Ovary (tissue), 7 donors: ENCODE measurements at regions not wholly inside any gene's neighbourhood (a gene's known extent, or its start where the extent isn't known, plus 50 kb on each side); places are given as distances from the start of the nearest gene placed in this dataset.

ENCODE experiments used
- DNase-seq, 5 donors: peaks; one replicate each; pipeline ENCODE4 v3.0.0-alpha.2; 2019 to 2020
- H3K27ac ChIP-seq, 2 donors: fragments of 200-600 bp; one replicate each; pipeline versions ENCODE4 v1.5.1 to v1.8.0; 2019 to 2022
- H3K27me3 ChIP-seq: fragments of 200-600 bp; one replicate; pipeline ENCODE4 v1.8.0; 2022
- H3K36me3 ChIP-seq: fragments of 200-600 bp; sonication (generic); one replicate; pipeline ENCODE4 v1.5.1; 2019
- H3K4me1 ChIP-seq: one replicate; pipeline ENCODE4 v1.8.1; 2013; ENCODE audit warnings: mild to moderate bottlenecking, moderate library complexity; ENCODE audit not compliant: insufficient read depth
- H3K4me3 ChIP-seq: fragments of 200-600 bp; sonication (generic); one replicate; pipeline ENCODE4 v1.5.1; 2017
- H3K9me3 ChIP-seq, 2 donors: fragments of 200-600 bp in 1 of 2; sonication (generic) in 1 of 2; one replicate each; pipeline versions ENCODE4 v1.5.1 to v1.8.1; 2013 to 2019; ENCODE audit warnings: mild to moderate bottlenecking in 1 of 2, moderate library complexity in 1 of 2
- EP300 ChIP-seq: sonication (generic); formaldehyde crosslinking; IDR thresholded peaks from one replicate; pipeline ENCODE4 v1.6.1; 2017; ENCODE audit warnings: antibody characterized with exemption
- POLR2A ChIP-seq: fragments of 450-650 bp; IDR thresholded peaks from one replicate; pipeline ENCODE4 v1.6.1; 2017; ENCODE audit warnings: antibody characterized with exemption, mild to moderate bottlenecking, moderate library complexity
- WGBS, 3 donors: extraction: QIAGEN DNeasy Blood & Tissue Kit in 1 of 3; methylation state at CpG; one replicate each; pipeline versions ENCODE4 v1.1.5 to v1.1.7; 2013 to 2017; 5-methylcytosine and 5-hydroxymethylcytosine counted together
- intact Hi-C, 4 donors: fragments of 100-400 bp; cut with DNase I; formaldehyde crosslinking; loops; one replicate each; pipeline versions ENCODE4 v1.11.0 to v1.15.1; 2022 to 2023
- TF ChIP-seq, protein P1 (sequence below), 3 donors: fragments of 450-650 bp in 2 of 3; fragments of 200-600 bp in 1 of 3; IDR thresholded peaks; one replicate each; pipeline versions ENCODE4 v1.5.1 to v1.8.0; 2016 to 2022; ENCODE audit warnings: antibody characterized with exemption in 3 of 3, mild to moderate bottlenecking in 1 of 3
- donor health status: DM: no; HTN: no; CAD: no; lungs with moderate emphysema.
- donor health status: DM: no; HTN: no; CAD: no.
- donor health status: Bipolar disorder and iron deficiency.
- donor health status: DM: no; HTN: no; CAD: no.
- donor health status: DM: yes; HTN: yes; CAD: no.

DNA sequence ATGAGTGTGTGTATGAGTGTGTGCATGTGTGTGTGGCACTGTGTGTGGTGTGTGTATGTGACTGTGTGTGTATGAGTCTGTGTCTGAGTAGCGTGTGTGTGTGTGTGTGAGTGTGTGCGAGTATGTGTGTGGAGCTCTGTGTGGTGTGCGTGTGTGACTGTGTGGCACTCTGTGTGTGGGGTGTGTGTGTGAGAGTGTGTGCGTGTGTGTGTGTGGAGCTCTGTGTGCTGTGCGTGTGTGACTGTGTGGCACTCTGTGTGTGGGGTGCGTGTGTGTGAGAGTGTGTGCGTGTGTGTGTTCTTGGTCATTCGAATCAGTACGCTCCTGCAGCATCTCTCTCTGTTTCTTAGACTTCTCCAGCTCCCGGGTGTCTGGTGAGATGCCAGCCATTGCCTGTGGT lies 76.9 kb upstream of the TMEM132C start:
- Histone ChIP-seq H3K9me3 (peaks cover 0 to 3% of the 10 kb centered on the region in 2 donors), H3K36me3 (no peaks in the 10 kb centered on the region), H3K4me3 (no peak overlapping the region), H3K4me1 (no peaks in the 10 kb centered on the region), H3K27me3 (no peaks in the 10 kb centered on the region), H3K27ac (no peak overlapping the region)
- TF ChIP-seq, protein P1, sequence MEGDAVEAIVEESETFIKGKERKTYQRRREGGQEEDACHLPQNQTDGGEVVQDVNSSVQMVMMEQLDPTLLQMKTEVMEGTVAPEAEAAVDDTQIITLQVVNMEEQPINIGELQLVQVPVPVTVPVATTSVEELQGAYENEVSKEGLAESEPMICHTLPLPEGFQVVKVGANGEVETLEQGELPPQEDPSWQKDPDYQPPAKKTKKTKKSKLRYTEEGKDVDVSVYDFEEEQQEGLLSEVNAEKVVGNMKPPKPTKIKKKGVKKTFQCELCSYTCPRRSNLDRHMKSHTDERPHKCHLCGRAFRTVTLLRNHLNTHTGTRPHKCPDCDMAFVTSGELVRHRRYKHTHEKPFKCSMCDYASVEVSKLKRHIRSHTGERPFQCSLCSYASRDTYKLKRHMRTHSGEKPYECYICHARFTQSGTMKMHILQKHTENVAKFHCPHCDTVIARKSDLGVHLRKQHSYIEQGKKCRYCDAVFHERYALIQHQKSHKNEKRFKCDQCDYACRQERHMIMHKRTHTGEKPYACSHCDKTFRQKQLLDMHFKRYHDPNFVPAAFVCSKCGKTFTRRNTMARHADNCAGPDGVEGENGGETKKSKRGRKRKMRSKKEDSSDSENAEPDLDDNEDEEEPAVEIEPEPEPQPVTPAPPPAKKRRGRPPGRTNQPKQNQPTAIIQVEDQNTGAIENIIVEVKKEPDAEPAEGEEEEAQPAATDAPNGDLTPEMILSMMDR (IDR thresholded peaks at IDR 0.05) = no peak
- TF ChIP-seq EP300 (no peak), POLR2A (no peak)
- intact Hi-C loops = no loop called here
- no peak for DNase-seq
- WGBS, 3 donors = 74 to 79% (median 76%) methylated on average over 10 of the region's 10 CpGs

DNA sequence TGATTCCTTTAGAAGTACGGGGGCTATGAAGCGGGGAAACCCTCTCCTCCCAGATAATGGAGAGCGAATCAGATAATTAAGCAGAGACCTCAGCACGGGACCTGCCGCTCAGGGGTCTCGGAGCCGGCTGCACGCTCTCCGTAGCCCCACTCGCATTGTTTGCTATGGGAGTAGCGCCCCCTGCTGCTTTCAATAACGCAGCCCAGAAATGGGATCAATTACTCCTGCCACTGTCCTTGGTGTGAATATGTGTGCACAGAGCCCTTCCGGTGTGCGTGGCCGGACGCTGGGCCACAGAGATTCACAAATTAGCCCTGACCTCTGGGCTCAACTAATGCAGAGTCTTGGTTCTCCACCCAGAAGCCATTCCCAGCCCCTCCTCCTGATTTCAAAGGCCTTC lies 76.4 kb upstream of the TMEM132C start:
- Histone ChIP-seq H3K27ac (no peak overlapping the region), H3K4me3 (no peak overlapping the region), H3K36me3 (no peaks in the 10 kb centered on the region), H3K27me3 (no peaks in the 10 kb centered on the region), H3K4me1 (no peaks in the 10 kb centered on the region), H3K9me3 (peaks cover 0 to 3% of the 10 kb centered on the region in 2 donors)
- TF ChIP-seq, protein P1 (IDR thresholded peaks at IDR 0.05) = no peak
- TF ChIP-seq EP300 (no peak), POLR2A (no peak)
- 4 to 10% (median 10%) methylated on average over 16 of the region's 16 CpGs for WGBS, 3 donors
- intact Hi-C loops = no loop called here
- DNase-seq = no peak

DNA sequence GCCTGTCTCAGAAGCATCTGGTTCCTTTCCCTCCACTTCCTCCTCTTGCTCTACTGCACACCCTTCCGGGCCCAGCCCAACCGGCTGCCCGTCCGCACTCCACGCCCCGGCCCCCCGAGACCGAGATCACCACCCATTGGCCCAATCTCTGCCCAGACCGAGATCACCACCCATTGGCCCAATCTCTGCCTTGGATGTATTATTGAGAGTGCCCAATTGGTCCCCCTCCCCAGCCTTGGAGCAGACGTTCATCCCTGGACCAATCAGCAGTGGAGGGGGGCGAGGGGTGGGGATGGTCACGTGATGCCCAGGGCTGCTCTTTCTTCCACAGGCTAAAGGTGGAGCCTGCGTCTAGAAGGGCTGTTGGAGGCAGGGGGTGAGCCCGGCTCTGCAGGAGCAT lies 75.6 kb upstream of the TMEM132C start:
- no peaks in the 10 kb centered on the region for H3K36me3 ChIP-seq
- no peak overlapping the region for H3K4me3 ChIP-seq
- H3K27ac ChIP-seq = no peak overlapping the region
- no peaks in the 10 kb centered on the region for H3K4me1 ChIP-seq
- DNase-seq = no peak
- TF ChIP-seq, protein P1 (IDR thresholded peaks at IDR 0.05) = no peak
- TF ChIP-seq POLR2A (no peak), EP300 (no peak)
- H3K27me3 ChIP-seq = no peaks in the 10 kb centered on the region
- 73 to 80% (median 74%) methylated on average over 14 of the region's 14 CpGs for WGBS, 3 donors
- intact Hi-C loops = no loop called here
- H3K9me3 ChIP-seq = peaks cover 0 to 3% of the 10 kb centered on the region in 2 donors

DNA sequence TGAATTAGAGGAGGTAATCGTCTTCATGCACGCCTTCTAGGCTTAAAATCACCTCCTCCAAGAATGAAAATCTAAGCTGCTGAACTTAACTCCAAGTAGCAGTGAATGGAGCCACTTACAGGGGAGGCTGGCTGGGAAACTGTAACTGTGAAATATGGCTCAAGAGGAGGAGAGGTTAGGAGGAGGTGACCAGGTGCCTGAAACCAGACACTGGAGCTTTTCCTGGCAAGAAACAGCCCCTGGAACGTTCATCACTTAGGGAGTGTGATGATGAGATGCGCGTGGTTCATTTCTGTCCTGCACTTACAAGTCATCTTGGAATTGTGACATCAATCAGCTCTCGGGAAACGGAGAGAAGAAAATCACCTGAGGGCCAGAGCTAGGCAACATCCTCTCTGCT lies 62.3 kb upstream of the TMEM132C start:
- Histone ChIP-seq H3K36me3 (no peaks in the 10 kb centered on the region), H3K4me1 (no peaks in the 10 kb centered on the region), H3K27me3 (no peaks in the 10 kb centered on the region), H3K27ac (no peak overlapping the region), H3K9me3 (no peaks in the 10 kb centered on the region), H3K4me3 (no peak overlapping the region)
- WGBS, 3 donors = 16 to 33% (median 25%) methylated on average over 7 of the region's 7 CpGs
- TF ChIP-seq POLR2A (no peak), EP300 (no peak)
- TF ChIP-seq, protein P1 (IDR thresholded peaks at IDR 0.05) = no peak
- intact Hi-C loops = loop anchor here in 1 of 4 donors (10.0 kb wide), 1 partner anchor 1710 kb away; no protein-coding TSS in a partner anchor
- DNase-seq = no peak
